Parathyroid adenoma (tissue), 2 donors: ENCODE measurements at regions not wholly inside any gene's neighbourhood (a gene's known extent, or its start where the extent isn't known, plus 50 kb on each side); places are given as distances from the start of the nearest gene placed in this dataset.

Experiments
- H2AFZ ChIP-seq: fragments of 300-600 bp; sonication (generic); one replicate; pipeline ENCODE4 v1.7.0; 2017; ENCODE audit warnings: antibody characterized with exemption, mild to moderate bottlenecking
- H3K27ac ChIP-seq: fragments of 300-600 bp; sonication (generic); one replicate; pipeline ENCODE4 v1.7.0; 2017
- H3K27me3 ChIP-seq: fragments of 300-600 bp; sonication (generic); one replicate; pipeline ENCODE4 v1.7.0; 2017; ENCODE audit warnings: low read length; ENCODE audit not compliant: control insufficient read depth, insufficient read depth
- H3K36me3 ChIP-seq: fragments of 300-600 bp; sonication (generic); one replicate; pipeline ENCODE4 v1.7.0; 2017; ENCODE audit warnings: low read length; ENCODE audit not compliant: control insufficient read depth, insufficient read depth
- H3K4me1 ChIP-seq: fragments of 300-600 bp; sonication (generic); one replicate; pipeline ENCODE4 v1.7.0; 2017; ENCODE audit warnings: control low read depth
- H3K4me2 ChIP-seq: fragments of 300-600 bp; sonication (generic); one replicate; pipeline ENCODE4 v1.7.0; 2017; ENCODE audit warnings: low read length
- H3K4me3 ChIP-seq: fragments of 300-600 bp; sonication (generic); one replicate; pipeline ENCODE4 v1.7.0; 2017; ENCODE audit warnings: low read depth, low read length
- H3K79me2 ChIP-seq: fragments of 300-600 bp; sonication (generic); one replicate; pipeline ENCODE4 v1.7.0; 2017; ENCODE audit warnings: control low read depth
- H3K9ac ChIP-seq: fragments of 300-600 bp; sonication (generic); one replicate; pipeline ENCODE4 v1.7.0; 2017; ENCODE audit warnings: mild to moderate bottlenecking
- H3K9me3 ChIP-seq: fragments of 300-600 bp; sonication (generic); one replicate; pipeline ENCODE4 v1.7.0; 2017; ENCODE audit warnings: low read length; ENCODE audit not compliant: control insufficient read depth
- CTCF ChIP-seq: fragments of 300-600 bp; sonication (generic); IDR thresholded peaks from one replicate; pipeline ENCODE4 v1.7.0; 2017; ENCODE audit warnings: antibody characterized with exemption, mild to moderate bottlenecking
- donor health status: primary hyperparathyroidism.

GRCh38 chr1:64366821-64367220 is 103.1 kb upstream of the CACHD1 start:
- H3K36me3 ChIP-seq = no peaks in the 10 kb centered on the region
- H3K27ac ChIP-seq = no peak overlapping the region
- no peak for TF ChIP-seq CTCF
- no peaks in the 10 kb centered on the region for H3K4me1 ChIP-seq
- no peaks in the 10 kb centered on the region for H3K79me2 ChIP-seq
- H3K4me3 ChIP-seq = no peak overlapping the region
- H3K4me2 ChIP-seq = no peak overlapping the region
- no peaks in the 10 kb centered on the region for H3K27me3 ChIP-seq
- H3K9ac ChIP-seq = no peak overlapping the region
- H2AFZ ChIP-seq = no peak overlapping the region
- no peaks in the 10 kb centered on the region for H3K9me3 ChIP-seq

- Histone ChIP-seq H3K9ac (no peak overlapping the region), H3K27me3 (no peaks in the 10 kb centered on the region), H3K4me2 (no peak overlapping the region), H3K4me1 (no peaks in the 10 kb centered on the region), H3K79me2 (no peaks in the 10 kb centered on the region), H3K27ac (no peak overlapping the region), H3K36me3 (no peaks in the 10 kb centered on the region), H3K9me3 (no peaks in the 10 kb centered on the region), H3K4me3 (no peak overlapping the region), H2AFZ (no peak overlapping the region)
- no peak for TF ChIP-seq CTCF
Measured at GRCh38 chr1:64368344-64368743, 101.6 kb upstream of the CACHD1 start.

- no peaks in the 10 kb centered on the region for H3K27me3 ChIP-seq
Measured at GRCh38 chr1:64378826-64379225, 91.1 kb upstream of the CACHD1 start.

GRCh38 chr1:64387389-64388285 is 82.3 kb upstream of the CACHD1 start:
- Histone ChIP-seq H3K9me3 (no peaks in the 10 kb centered on the region), H3K27me3 (no peaks in the 10 kb centered on the region), H3K36me3 (no peaks in the 10 kb centered on the region), H3K79me2 (no peaks in the 10 kb centered on the region), H3K9ac (no peak overlapping the region), H3K4me3 (no peak overlapping the region), H3K4me1 (no peaks in the 10 kb centered on the region), H3K27ac (no peak overlapping the region), H3K4me2 (no peak overlapping the region), H2AFZ (peak overlapping the region; percentile 38)
- TF ChIP-seq CTCF = no peak

More at GRCh38 chr1:64378826-64379225, 91.1 kb upstream of the CACHD1 start:
- H3K9ac ChIP-seq = no peak overlapping the region
- no peak for TF ChIP-seq CTCF
- no peak overlapping the region for H3K27ac ChIP-seq
- no peak overlapping the region for H3K4me2 ChIP-seq
- H3K4me1 ChIP-seq = no peaks in the 10 kb centered on the region
- H2AFZ ChIP-seq = no peak overlapping the region
- no peaks in the 10 kb centered on the region for H3K9me3 ChIP-seq
- H3K79me2 ChIP-seq = no peaks in the 10 kb centered on the region
- H3K36me3 ChIP-seq = no peaks in the 10 kb centered on the region
- no peak overlapping the region for H3K4me3 ChIP-seq

- TF ChIP-seq CTCF = no peak
- Histone ChIP-seq H3K9ac (no peak overlapping the region), H3K4me1 (no peaks in the 10 kb centered on the region), H2AFZ (no peak overlapping the region), H3K36me3 (no peaks in the 10 kb centered on the region), H3K79me2 (no peaks in the 10 kb centered on the region), H3K27ac (no peak overlapping the region), H3K4me2 (no peak overlapping the region), H3K9me3 (no peaks in the 10 kb centered on the region), H3K27me3 (no peaks in the 10 kb centered on the region), H3K4me3 (no peak overlapping the region)
Measured at GRCh38 chr1:64388336-64388735, 81.6 kb upstream of the CACHD1 start.
